GM21515 (cell line): ENCODE measurements at regions not wholly inside any gene's neighbourhood (a gene's known extent, or its start where the extent isn't known, plus 50 kb on each side); places are given as distances from the start of the nearest gene placed in this dataset.
"Not testable (repeated sequence)": the region's sequence is repeated elsewhere in the genome, so short reads cannot be mapped to it uniquely, and the experiment has no call there.

Experiments
- ATAC-seq: cut with Tn5 transposase; IDR thresholded peaks from one replicate; pipeline ENCODE4 v1.9.1; 2021; ENCODE audit not compliant: unreplicated experiment

- no peak for ATAC-seq
Observed at GRCh38 chr7:119967221-119967620, 305.8 kb upstream of the KCND2 start.

- ATAC-seq = not testable (repeated sequence)
Observed at GRCh38 chr7:119968411-119968810, 304.6 kb upstream of the KCND2 start.

GRCh38 chr7:119969054-119969453 lies 303.9 kb upstream of the KCND2 start:
- no peak for ATAC-seq

GRCh38 chr7:119969763-119970162 lies 303.2 kb upstream of the KCND2 start:
- ATAC-seq = no peak

GRCh38 chr7:119974972-119975371 lies 298.0 kb upstream of the KCND2 start:
- no peak for ATAC-seq

- ATAC-seq = no peak
Observed at GRCh38 chr7:119982884-119983283, 290.1 kb upstream of the KCND2 start.

GRCh38 chr7:119983468-119983867 lies 289.5 kb upstream of the KCND2 start:
- ATAC-seq = no peak

GRCh38 chr7:119984247-119984646 lies 288.7 kb upstream of the KCND2 start:
- ATAC-seq = no peak

GRCh38 chr7:119988401-119988800 lies 284.6 kb upstream of the KCND2 start:
- ATAC-seq = no peak

- no peak for ATAC-seq
Observed at GRCh38 chr7:119994928-119995327, 278.0 kb upstream of the KCND2 start.

- ATAC-seq = no peak
Observed at GRCh38 chr7:119996634-119997033, 276.3 kb upstream of the KCND2 start.

GRCh38 chr7:119999738-120000475 lies 273.1 kb upstream of the KCND2 start:
- no peak for ATAC-seq

- ATAC-seq = no peak
Observed at GRCh38 chr7:120005720-120006119, 267.3 kb upstream of the KCND2 start.

- ATAC-seq = not testable (repeated sequence)
Observed at GRCh38 chr7:120014301-120014700, 258.7 kb upstream of the KCND2 start.

- ATAC-seq = no peak
Observed at GRCh38 chr7:120014925-120015465, 258.0 kb upstream of the KCND2 start.

GRCh38 chr7:120021085-120021484 lies 251.9 kb upstream of the KCND2 start:
- ATAC-seq = no peak

GRCh38 chr7:120023494-120024167 lies 249.3 kb upstream of the KCND2 start:
- no peak for ATAC-seq

GRCh38 chr7:120028636-120029035 lies 244.3 kb upstream of the KCND2 start:
- ATAC-seq = no peak

- no peak for ATAC-seq
Observed at GRCh38 chr7:120030876-120031275, 242.1 kb upstream of the KCND2 start.

- ATAC-seq = no peak
Observed at GRCh38 chr7:120033114-120033513, 239.9 kb upstream of the KCND2 start.

- ATAC-seq = no peak
Observed at GRCh38 chr7:120039138-120039537, 233.8 kb upstream of the KCND2 start.

- no peak for ATAC-seq
Observed at GRCh38 chr7:120041798-120042197, 231.2 kb upstream of the KCND2 start.
